DND-41 (cell line): ENCODE measurements at regions not wholly inside any gene's neighbourhood (a gene's known extent, or its start where the extent isn't known, plus 50 kb on each side); places are given as distances from the start of the nearest gene placed in this dataset.

Experiments
- CTCF ChIP-seq: IDR thresholded peaks from 2 replicates; pipeline ENCODE4 v1.5.1; 2012; ENCODE audit warnings: borderline replicate concordance, low read length, moderate library complexity, mild to moderate bottlenecking; ENCODE audit not compliant: poor library complexity, severe bottlenecking; ENCODE audit errors: extremely low read depth
- EZH2 ChIP-seq: IDR thresholded peaks from 3 replicates; pipeline ENCODE4 v1.6.1; 2012; ENCODE audit warnings: borderline replicate concordance, low read depth, mild to moderate bottlenecking, moderate library complexity, low read length, inconsistent platforms; ENCODE audit not compliant: severe bottlenecking

- TF ChIP-seq EZH2 (no peak), CTCF (no peak)
Measured at GRCh38 chr16:6258056-6258455, 1074.6 kb upstream of the RBFOX1 start.
